ENCODE measurements at regions not wholly inside any gene's neighbourhood (a gene's known extent, or its start where the extent isn't known, plus 50 kb on each side); places are given as distances from the start of the nearest gene placed in this dataset.

GRCh38 chr5:159673538-159673937 lies 242.7 kb upstream of the ADRA1B start:
- TF ChIP-seq CTCF (IDR thresholded peaks at IDR 0.05; ENCODE audit: poor library complexity): no peak
- no peak for TF ChIP-seq EZH2 (IDR thresholded peaks at IDR 0.05; ENCODE audit: borderline replicate concordance)

Data from hepatocyte (in vitro differentiated cells).